ENCODE measurements at regions not wholly inside any gene's neighbourhood (a gene's known extent, or its start where the extent isn't known, plus 50 kb on each side); places are given as distances from the start of the nearest gene placed in this dataset.

DNA sequence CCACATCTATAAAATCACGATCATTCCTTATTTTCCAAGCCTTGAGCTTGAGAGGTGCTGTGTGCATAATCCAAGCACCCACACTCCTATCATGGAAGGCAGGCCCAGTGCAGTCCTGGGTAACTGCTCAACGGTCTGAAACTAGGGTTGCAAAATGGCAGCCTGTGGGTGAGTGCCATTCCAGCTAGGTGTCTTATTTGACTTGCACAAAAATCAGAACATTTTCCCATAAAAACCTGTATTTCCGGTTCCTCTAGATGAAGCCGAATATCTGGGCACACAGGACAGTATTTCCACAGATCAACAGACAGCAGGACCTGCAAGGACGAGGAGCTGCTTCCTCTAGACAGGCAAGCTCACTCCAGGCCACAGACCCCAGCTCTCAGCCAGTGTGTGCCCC lies 588.8 kb downstream of the BNC2 start:
- Histone ChIP-seq H3K4me3 (ENCODE audit: low read depth in 2 of 2, low read length in 2 of 2) (no peak overlapping the region), H3K27ac (ENCODE audit: low read length) (no peak overlapping the region), H3K27me3 (ENCODE audit: control insufficient read depth, insufficient read depth, low read length) (no peaks in the 10 kb centered on the region), H3K36me3 (ENCODE audit: control insufficient read depth, insufficient read depth, low read length) (no peaks in the 10 kb centered on the region), H3K4me1 (ENCODE audit: control insufficient read depth, insufficient read depth, low read length) (no peaks in the 10 kb centered on the region), H3K9me3 (ENCODE audit: control insufficient read depth, insufficient read depth, low read depth, low read length) (no peaks in the 10 kb centered on the region)
- TF ChIP-seq POLR2AphosphoS5 (IDR thresholded peaks at IDR 0.05; ENCODE audit: low read depth, low read length) (no peak), TCF7L2 (IDR thresholded peaks at IDR 0.05; ENCODE audit: low read depth, low read length) (no peak)
- TF ChIP-seq, protein P1, sequence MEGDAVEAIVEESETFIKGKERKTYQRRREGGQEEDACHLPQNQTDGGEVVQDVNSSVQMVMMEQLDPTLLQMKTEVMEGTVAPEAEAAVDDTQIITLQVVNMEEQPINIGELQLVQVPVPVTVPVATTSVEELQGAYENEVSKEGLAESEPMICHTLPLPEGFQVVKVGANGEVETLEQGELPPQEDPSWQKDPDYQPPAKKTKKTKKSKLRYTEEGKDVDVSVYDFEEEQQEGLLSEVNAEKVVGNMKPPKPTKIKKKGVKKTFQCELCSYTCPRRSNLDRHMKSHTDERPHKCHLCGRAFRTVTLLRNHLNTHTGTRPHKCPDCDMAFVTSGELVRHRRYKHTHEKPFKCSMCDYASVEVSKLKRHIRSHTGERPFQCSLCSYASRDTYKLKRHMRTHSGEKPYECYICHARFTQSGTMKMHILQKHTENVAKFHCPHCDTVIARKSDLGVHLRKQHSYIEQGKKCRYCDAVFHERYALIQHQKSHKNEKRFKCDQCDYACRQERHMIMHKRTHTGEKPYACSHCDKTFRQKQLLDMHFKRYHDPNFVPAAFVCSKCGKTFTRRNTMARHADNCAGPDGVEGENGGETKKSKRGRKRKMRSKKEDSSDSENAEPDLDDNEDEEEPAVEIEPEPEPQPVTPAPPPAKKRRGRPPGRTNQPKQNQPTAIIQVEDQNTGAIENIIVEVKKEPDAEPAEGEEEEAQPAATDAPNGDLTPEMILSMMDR (IDR thresholded peaks at IDR 0.05), result no peak
- CTCF ChIA-PET, result no interaction called here
- in situ Hi-C loops (cut with HindIII; ENCODE audit: low pct_unique_long_range_greater_than_20kb, low sequenced_read_pairs) (no loop called here), intact Hi-C loops (cut with micrococcal nuclease; ENCODE audit: unreplicated experiment) (no loop called here)
- BruUV-seq (replicated peaks), result no TSS peak
- ATAC-seq, result no peak
- DNase-seq (ENCODE audit: low read depth, low spot score), result no peak
- POLR2A ChIA-PET, result no interaction called here

DNA sequence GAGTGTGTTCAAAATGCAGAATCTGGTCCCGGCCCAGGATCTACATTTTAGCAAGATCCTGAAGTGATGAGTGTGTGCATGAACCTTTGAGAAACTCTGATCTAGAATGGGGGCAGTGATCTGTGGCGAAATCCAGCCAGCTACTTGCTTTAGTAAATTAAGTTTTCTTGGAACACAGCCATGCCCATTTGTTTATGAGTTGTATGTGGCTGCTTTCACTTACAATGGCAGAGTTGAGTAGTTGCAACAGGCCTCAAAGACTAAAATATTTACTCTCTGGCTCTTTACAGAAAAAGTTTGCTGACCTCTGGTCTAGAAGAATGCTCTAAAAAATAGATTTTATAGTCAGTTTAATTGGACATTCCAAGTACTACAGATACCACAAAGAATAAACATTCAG lies 588.3 kb downstream of the BNC2 start:
- ATAC-seq (no peak), DNase-seq (ENCODE audit: low read depth, low spot score) (no peak)
- H3K9me3 ChIP-seq (ENCODE audit: control insufficient read depth, insufficient read depth, low read depth, low read length), result no peaks in the 10 kb centered on the region
- in situ Hi-C loops (cut with HindIII; ENCODE audit: low pct_unique_long_range_greater_than_20kb, low sequenced_read_pairs), result no loop called here
- H3K4me3 ChIP-seq (ENCODE audit: low read depth in 2 of 2, low read length in 2 of 2), result no peak overlapping the region
- H3K27me3 ChIP-seq (ENCODE audit: control insufficient read depth, insufficient read depth, low read length), result no peaks in the 10 kb centered on the region
- H3K4me1 ChIP-seq (ENCODE audit: control insufficient read depth, insufficient read depth, low read length), result no peaks in the 10 kb centered on the region
- BruUV-seq (replicated peaks), result no TSS peak
- no peaks in the 10 kb centered on the region for H3K36me3 ChIP-seq (ENCODE audit: control insufficient read depth, insufficient read depth, low read length)
- TF ChIP-seq POLR2AphosphoS5 (IDR thresholded peaks at IDR 0.05; ENCODE audit: low read depth, low read length) (no peak), TCF7L2 (IDR thresholded peaks at IDR 0.05; ENCODE audit: low read depth, low read length) (no peak), SIN3A (IDR thresholded peaks at IDR 0.05; ENCODE audit: borderline replicate concordance, insufficient read depth, low read depth, low read length) (no peak)
- TF ChIP-seq, protein P1 (IDR thresholded peaks at IDR 0.05), result no peak
- TF ChIP-seq, protein P2, sequence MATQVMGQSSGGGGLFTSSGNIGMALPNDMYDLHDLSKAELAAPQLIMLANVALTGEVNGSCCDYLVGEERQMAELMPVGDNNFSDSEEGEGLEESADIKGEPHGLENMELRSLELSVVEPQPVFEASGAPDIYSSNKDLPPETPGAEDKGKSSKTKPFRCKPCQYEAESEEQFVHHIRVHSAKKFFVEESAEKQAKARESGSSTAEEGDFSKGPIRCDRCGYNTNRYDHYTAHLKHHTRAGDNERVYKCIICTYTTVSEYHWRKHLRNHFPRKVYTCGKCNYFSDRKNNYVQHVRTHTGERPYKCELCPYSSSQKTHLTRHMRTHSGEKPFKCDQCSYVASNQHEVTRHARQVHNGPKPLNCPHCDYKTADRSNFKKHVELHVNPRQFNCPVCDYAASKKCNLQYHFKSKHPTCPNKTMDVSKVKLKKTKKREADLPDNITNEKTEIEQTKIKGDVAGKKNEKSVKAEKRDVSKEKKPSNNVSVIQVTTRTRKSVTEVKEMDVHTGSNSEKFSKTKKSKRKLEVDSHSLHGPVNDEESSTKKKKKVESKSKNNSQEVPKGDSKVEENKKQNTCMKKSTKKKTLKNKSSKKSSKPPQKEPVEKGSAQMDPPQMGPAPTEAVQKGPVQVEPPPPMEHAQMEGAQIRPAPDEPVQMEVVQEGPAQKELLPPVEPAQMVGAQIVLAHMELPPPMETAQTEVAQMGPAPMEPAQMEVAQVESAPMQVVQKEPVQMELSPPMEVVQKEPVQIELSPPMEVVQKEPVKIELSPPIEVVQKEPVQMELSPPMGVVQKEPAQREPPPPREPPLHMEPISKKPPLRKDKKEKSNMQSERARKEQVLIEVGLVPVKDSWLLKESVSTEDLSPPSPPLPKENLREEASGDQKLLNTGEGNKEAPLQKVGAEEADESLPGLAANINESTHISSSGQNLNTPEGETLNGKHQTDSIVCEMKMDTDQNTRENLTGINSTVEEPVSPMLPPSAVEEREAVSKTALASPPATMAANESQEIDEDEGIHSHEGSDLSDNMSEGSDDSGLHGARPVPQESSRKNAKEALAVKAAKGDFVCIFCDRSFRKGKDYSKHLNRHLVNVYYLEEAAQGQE (IDR thresholded peaks at IDR 0.05; ENCODE audit: insufficient read depth in 1 of 2, low read depth in 2 of 2, low read length in 1 of 2), result no peak
- CTCF ChIA-PET, result no interaction called here
- H3K27ac ChIP-seq (ENCODE audit: low read length), result no peak overlapping the region
- POLR2A ChIA-PET, result no interaction called here
- intact Hi-C loops (cut with micrococcal nuclease; ENCODE audit: unreplicated experiment), result no loop called here

DNA sequence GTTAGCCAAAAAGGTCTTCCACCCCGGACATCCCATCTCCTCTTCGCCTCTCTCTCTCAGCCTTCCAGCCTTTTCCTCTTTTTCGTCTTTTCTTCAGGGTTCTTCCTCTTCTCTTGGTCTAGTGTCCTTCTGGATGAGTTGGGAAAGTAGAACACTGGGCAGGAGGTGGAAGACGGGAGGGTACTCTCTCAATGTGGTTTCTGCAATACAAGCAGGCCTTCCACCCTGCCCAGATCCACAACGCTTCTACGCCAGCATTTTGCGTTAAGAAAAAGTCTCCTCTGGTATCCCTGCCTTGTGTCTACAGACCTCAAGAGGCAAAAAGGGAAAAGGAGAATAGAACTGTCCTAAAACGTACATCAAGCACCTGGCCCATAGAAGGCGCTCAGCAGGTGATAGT lies 587.8 kb downstream of the BNC2 start:
- POLR2A ChIA-PET, result no interaction called here
- H3K9me3 ChIP-seq (ENCODE audit: control insufficient read depth, insufficient read depth, low read depth, low read length), result no peaks in the 10 kb centered on the region
- no peaks in the 10 kb centered on the region for H3K27me3 ChIP-seq (ENCODE audit: control insufficient read depth, insufficient read depth, low read length)
- TF ChIP-seq, protein P1 (IDR thresholded peaks at IDR 0.05), result no peak
- no peak for TF ChIP-seq POLR2AphosphoS5 (IDR thresholded peaks at IDR 0.05; ENCODE audit: low read depth, low read length)
- TF ChIP-seq, protein P2 (IDR thresholded peaks at IDR 0.05; ENCODE audit: insufficient read depth in 1 of 2, low read depth in 2 of 2, low read length in 1 of 2), result no peak
- TF ChIP-seq SIN3A (IDR thresholded peaks at IDR 0.05; ENCODE audit: borderline replicate concordance, insufficient read depth, low read depth, low read length), result no peak
- TF ChIP-seq TCF7L2 (IDR thresholded peaks at IDR 0.05; ENCODE audit: low read depth, low read length), result no peak
- no peak overlapping the region for H3K4me3 ChIP-seq (ENCODE audit: low read depth in 2 of 2, low read length in 2 of 2)
- DNase-seq (ENCODE audit: low read depth, low spot score) (no peak), ATAC-seq (no peak)
- no peaks in the 10 kb centered on the region for H3K36me3 ChIP-seq (ENCODE audit: control insufficient read depth, insufficient read depth, low read length)
- in situ Hi-C loops (cut with HindIII; ENCODE audit: low pct_unique_long_range_greater_than_20kb, low sequenced_read_pairs), result no loop called here
- intact Hi-C loops (cut with micrococcal nuclease; ENCODE audit: unreplicated experiment), result no loop called here
- CTCF ChIA-PET, result no interaction called here
- no TSS peak for BruUV-seq (replicated peaks)
- H3K27ac ChIP-seq (ENCODE audit: low read length), result no peak overlapping the region
- no peaks in the 10 kb centered on the region for H3K4me1 ChIP-seq (ENCODE audit: control insufficient read depth, insufficient read depth, low read length)
